Ishikawa (cell line): ENCODE measurements at regions not wholly inside any gene's neighbourhood (a gene's known extent, or its start where the extent isn't known, plus 50 kb on each side); places are given as distances from the start of the nearest gene placed in this dataset.

ENCODE experiments used
- CEBPB ChIP-seq: IDR thresholded peaks from 2 replicates; pipeline ENCODE4 v1.6.1; 2012
- CREB1 ChIP-seq: IDR thresholded peaks from 2 replicates; pipeline ENCODE4 v1.6.1; 2012; ENCODE audit warnings: low read depth
- EGR1 ChIP-seq: IDR thresholded peaks from 2 replicates; pipeline ENCODE4 v1.6.1; 2012
- EP300 ChIP-seq: IDR thresholded peaks from 2 replicates; pipeline ENCODE4 v1.6.1; 2012; ENCODE audit warnings: borderline replicate concordance
- FOXM1 ChIP-seq: IDR thresholded peaks from 2 replicates; pipeline ENCODE4 v1.6.1; 2012; ENCODE audit warnings: low read depth, borderline replicate concordance
- MAX ChIP-seq: IDR thresholded peaks from 2 replicates; pipeline ENCODE4 v1.6.1; 2012
- NFIC ChIP-seq: IDR thresholded peaks from 2 replicates; pipeline ENCODE4 v1.6.1; 2012
- RAD21 ChIP-seq: IDR thresholded peaks from 2 replicates; pipeline ENCODE4 v1.6.1; 2012; ENCODE audit warnings: low read depth
- REST ChIP-seq: IDR thresholded peaks from 2 replicates; pipeline ENCODE4 v1.6.1; 2012; ENCODE audit warnings: low read depth, mild to moderate bottlenecking
- TAF1 ChIP-seq: IDR thresholded peaks from 2 replicates; pipeline ENCODE4 v1.6.1; 2012; ENCODE audit warnings: low read depth, mild to moderate bottlenecking
- TCF12 ChIP-seq: IDR thresholded peaks from 2 replicates; pipeline ENCODE4 v1.6.1; 2012; ENCODE audit warnings: low read depth
- TEAD4 ChIP-seq: IDR thresholded peaks from 2 replicates; pipeline ENCODE4 v1.6.1; 2012
- USF1 ChIP-seq: IDR thresholded peaks from 2 replicates; pipeline ENCODE4 v1.6.1; 2012
- YY1 ChIP-seq: IDR thresholded peaks from 2 replicates; pipeline ENCODE4 v1.6.1; 2012; ENCODE audit warnings: low read depth
- ZBTB7A ChIP-seq: IDR thresholded peaks from 2 replicates; pipeline ENCODE4 v1.6.1; 2012; ENCODE audit warnings: low read depth

GRCh38 chr18:59760212-59760611 is 63.0 kb upstream of the CCBE1 start:
- TF ChIP-seq EGR1 (no peak), NFIC (no peak), MAX (no peak), TAF1 (no peak), CREB1 (no peak), USF1 (no peak), TCF12 (no peak), EP300 (no peak), ZBTB7A (no peak), RAD21 (no peak), YY1 (no peak), CEBPB (no peak), REST (no peak), FOXM1 (no peak), TEAD4 (no peak)

- no peak for TF ChIP-seq REST
- TF ChIP-seq CREB1: no peak
- no peak for TF ChIP-seq RAD21
- TF ChIP-seq NFIC: no peak
- TF ChIP-seq USF1: no peak
- no peak for TF ChIP-seq MAX
- no peak for TF ChIP-seq YY1
- TF ChIP-seq EGR1: no peak
- no peak for TF ChIP-seq TCF12
- TF ChIP-seq TAF1: no peak
- no peak for TF ChIP-seq TEAD4
- TF ChIP-seq ZBTB7A: no peak
Measured at GRCh38 chr18:59758837-59759236, 61.6 kb upstream of the CCBE1 start.

GRCh38 chr18:59758106-59758505 is 60.9 kb upstream of the CCBE1 start:
- TF ChIP-seq USF1 (no peak), EP300 (no peak)

- TF ChIP-seq RAD21 (no peak), CEBPB (no peak), ZBTB7A (no peak), TAF1 (no peak), REST (no peak), EP300 (no peak)
Measured at GRCh38 chr18:59752666-59753065, 55.4 kb upstream of the CCBE1 start.

- TF ChIP-seq EGR1 (no peak), MAX (no peak), CREB1 (no peak), TAF1 (no peak), EP300 (no peak), FOXM1 (no peak), USF1 (no peak), REST (no peak), TCF12 (no peak), YY1 (no peak), CEBPB (no peak), TEAD4 (no peak), RAD21 (no peak), NFIC (no peak), ZBTB7A (no peak)
Measured at GRCh38 chr18:59751186-59751585, 54.0 kb upstream of the CCBE1 start.
